ENCODE measurements at regions not wholly inside any gene's neighbourhood (a gene's known extent, or its start where the extent isn't known, plus 50 kb on each side); places are given as distances from the start of the nearest gene placed in this dataset.

- peak; percentile 51 for DNase-seq (ENCODE audit: low read depth)
These were observed 295.8 kb downstream of the NDFIP2 start for GRCh38 chr13:79776531-79777295.

- DNase-seq (ENCODE audit: low read depth), result peak; percentile 81
These were observed 294.9 kb downstream of the NDFIP2 start for GRCh38 chr13:79775830-79776229.

DNA sequence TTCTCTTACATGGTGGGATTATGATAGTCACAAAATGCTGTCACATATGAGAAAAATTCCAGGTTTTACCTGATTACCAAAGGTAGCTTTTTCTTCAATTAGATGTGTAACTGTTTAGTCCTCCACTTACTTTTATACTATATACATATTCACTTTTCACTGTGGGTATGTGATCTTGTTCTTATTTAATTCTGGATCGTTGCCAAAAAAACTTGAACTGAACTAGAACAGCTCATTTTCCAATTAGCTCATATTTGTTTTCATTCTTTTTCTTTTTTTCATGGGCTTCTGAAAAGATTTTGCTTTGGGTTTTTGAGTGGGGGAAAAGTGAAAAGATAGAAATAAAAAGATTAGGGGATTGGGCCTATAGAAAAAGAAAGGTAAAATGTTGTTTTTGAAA, 291.9 kb downstream of the NDFIP2 start:
- no peak for DNase-seq (ENCODE audit: low read depth)

GRCh38 chr13:79771493-79771892, 290.5 kb downstream of the NDFIP2 start:
- DNase-seq (ENCODE audit: low read depth), result no peak

DNA sequence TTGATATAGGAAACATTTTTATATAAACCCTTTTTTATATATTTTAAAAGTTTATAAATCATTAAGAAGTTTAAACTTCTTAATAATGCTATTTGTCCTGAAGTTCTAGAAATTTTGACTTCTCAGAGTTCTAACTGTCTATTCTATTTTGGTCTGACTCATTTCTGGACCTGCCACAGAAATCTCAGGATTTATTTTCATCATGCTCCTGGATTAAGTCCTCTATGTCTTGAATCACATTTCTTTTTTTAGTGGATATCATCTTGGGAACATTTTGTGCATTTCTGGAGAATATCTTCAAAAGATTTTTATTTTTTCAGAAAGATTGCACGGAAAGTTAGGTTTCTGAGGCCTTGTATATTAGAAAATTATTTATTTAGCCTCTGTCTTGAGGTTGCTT, 289.1 kb downstream of the NDFIP2 start:
- no peak for DNase-seq (ENCODE audit: low read depth)

GRCh38 chr13:79767126-79767525, 286.2 kb downstream of the NDFIP2 start:
- no peak for DNase-seq (ENCODE audit: low read depth)

DNA sequence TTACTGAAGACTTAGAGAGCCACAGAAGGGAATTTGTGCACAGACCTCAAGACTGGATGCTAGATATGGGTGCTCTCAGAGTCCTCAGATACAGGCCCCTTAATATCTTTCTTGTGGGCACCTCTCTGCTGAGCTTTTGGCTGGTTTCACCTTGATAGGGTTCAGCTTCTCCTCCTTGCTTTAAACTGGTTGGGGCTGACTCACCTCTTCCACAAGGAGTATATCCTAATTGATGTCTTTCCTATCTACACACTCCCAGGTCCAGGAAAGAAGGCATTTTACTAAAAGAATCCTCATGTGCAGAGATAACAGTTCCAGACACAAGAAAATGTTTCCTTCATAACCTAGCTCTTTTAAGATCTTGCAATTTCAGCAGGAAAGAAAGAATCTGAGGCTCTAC, 284.4 kb downstream of the NDFIP2 start:
- no peak for DNase-seq (ENCODE audit: low read depth)

DNA sequence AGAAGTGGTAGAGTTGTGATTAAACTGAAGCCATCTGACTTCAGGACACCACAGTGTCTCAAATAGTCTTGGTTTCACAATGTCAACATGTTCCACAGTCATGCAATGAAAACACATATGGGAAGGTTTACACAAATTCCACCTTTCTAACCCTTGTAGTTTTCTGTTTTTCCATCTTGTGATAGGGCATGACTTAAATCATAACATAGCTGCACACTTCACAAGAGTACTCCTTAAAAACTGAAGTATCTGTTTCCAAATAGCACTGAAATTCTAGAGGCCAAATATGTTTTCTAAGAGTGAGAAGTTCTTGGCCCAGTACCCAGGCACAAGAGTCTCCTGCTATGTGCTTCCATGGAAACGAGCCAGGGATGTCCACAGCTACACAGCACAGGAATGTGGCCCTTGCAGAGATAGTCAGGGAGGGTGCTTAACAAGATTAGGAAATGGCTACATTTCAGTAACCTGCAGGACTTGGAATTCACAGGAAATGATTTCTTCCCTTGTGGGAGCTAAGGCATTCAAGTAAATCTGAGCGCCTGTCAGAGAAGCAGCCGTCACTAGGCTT, 269.1 kb downstream of the NDFIP2 start:
- DNase-seq (ENCODE audit: low read depth), result peak; percentile 68

DNA sequence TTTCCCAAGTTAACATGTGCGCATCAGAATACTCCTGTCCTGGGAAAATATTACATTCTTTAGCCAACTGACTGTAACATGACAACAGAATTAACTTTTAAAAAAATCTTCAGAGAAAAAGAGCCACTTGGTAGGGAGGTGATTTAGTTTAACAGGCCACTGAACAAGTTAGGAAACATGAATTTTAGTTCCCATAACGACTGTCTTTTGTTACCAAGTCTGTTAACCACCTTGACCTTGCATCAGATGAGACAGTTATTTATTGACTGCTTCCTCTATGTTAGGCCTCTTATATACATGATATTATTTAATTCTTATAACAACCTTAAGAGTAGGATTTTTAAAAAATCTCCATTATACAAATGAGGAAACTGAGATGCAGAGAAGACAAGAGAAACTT, 268.6 kb downstream of the NDFIP2 start:
- no peak for DNase-seq (ENCODE audit: low read depth)

DNA sequence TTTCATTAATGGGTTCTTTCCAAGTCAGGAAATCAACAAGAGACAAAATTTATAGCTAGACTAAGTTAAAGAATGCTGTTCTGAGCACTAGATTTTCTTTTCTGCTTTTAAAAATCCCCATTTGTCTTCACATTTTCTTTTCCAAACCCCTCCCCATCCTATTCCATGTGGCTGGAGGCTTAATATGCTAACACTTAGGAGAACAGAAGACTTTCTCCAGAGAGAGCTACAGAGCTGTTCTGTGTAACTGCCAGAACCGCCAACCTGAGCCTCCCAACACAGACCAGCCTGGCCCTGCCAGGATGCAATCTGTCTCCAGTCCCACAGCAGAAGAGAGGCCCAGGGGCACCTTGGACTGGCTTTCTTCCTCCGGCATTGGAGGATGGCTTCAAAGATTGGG, 264.1 kb downstream of the NDFIP2 start:
- no peak for DNase-seq (ENCODE audit: low read depth)

- no peak for DNase-seq (ENCODE audit: low read depth)
These were observed 262.0 kb downstream of the NDFIP2 start for GRCh38 chr13:79742923-79743322.

DNA sequence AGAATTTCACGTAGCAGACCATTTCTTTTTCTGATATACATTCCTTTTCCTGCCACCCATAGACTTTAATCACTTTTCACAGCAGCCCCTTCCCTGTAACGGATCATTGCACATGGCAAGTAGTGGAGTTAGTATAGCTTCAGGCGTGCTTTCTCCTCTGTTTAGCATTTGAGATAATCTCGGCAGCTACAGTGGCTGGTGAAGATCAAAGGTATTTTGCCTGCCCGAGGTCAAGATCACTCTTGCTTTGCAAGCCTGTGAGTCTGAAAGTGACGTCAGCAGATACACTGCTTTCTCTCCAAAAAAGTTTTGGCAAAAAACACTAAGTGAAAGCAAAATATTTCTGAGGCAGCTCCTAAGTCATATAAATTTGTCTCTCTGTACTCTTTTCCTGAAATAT, 260.0 kb downstream of the NDFIP2 start:
- DNase-seq (ENCODE audit: low read depth), result peak; percentile 10

- DNase-seq (ENCODE audit: low read depth), result no peak
These were observed 255.4 kb downstream of the NDFIP2 start for GRCh38 chr13:79736356-79736755.

GRCh38 chr13:79735228-79735627, 254.3 kb downstream of the NDFIP2 start:
- no peak for DNase-seq (ENCODE audit: low read depth)

DNA sequence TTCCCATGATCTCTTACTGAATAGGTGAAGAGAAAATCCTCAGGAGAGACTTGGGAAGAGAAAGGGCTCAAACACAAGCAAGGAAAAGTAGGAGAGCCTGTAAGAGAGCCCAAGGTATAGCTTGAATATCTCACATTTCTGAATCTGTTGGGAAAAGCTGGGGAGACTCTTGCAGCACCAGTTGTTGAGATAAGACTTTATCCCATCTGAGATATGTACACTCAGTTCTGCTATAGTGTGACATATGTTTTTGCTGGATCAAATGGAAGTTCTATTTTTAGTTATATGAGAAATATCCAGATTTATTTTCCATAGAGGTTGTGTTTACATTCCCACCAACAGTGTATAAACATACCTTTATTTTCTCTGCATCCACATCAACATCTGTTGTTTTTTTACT, 246.1 kb downstream of the NDFIP2 start:
- no peak for DNase-seq (ENCODE audit: low read depth)

DNA sequence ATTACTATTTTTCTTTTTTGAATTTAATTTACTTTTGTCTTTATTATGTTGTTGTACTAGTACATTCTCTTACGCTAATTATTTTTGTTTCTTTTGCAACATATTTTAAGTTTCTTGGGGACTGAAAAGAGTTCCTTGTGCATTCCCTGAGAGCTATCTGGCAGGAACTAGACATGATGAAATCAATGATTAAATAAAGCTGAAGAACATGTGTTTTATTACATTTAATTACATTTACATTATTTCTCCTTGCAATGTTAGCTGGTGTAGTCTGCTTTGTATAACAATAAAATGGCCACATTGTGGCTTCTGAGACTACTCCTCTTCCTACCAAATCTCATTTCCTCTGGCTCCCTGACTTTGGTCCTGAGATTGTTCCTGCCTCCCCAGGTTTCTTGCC, 244.9 kb downstream of the NDFIP2 start:
- DNase-seq (ENCODE audit: low read depth), result no peak

DNA sequence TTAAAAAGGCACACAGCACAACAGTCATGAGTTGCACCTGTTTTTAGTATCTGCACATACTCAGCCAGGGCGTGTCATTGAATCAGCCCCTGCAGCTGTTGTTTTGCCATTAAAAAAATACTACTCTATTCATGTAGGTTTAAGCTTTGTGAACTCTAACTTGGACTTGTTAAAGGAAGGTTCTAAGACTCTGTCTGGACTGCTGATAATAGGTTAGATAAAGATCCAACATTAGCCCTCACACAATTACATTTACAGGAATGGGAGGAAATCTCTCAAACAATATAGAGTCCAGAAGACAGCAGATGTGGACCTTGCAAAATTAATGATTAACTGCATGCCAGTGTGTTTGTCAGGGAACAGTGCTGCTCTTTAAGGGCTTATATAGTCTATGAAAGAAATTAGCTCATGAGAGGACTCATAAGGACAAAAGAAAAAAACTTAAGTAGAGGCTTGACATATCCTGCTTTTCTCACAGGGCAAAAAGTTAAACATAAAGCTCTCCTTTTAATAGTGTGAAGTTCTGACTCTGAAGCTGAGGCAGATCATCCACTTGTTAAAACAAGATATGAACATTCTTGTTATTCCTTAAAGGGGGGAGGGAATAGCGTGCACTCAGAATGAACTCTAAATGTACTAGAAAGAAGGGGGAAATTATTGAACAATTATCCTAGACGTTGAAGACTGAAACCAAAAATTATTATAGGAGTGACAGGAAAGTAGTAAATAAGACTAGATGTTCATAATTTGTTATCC, 243.6 kb downstream of the NDFIP2 start:
- no peak for DNase-seq (ENCODE audit: low read depth)

DNA sequence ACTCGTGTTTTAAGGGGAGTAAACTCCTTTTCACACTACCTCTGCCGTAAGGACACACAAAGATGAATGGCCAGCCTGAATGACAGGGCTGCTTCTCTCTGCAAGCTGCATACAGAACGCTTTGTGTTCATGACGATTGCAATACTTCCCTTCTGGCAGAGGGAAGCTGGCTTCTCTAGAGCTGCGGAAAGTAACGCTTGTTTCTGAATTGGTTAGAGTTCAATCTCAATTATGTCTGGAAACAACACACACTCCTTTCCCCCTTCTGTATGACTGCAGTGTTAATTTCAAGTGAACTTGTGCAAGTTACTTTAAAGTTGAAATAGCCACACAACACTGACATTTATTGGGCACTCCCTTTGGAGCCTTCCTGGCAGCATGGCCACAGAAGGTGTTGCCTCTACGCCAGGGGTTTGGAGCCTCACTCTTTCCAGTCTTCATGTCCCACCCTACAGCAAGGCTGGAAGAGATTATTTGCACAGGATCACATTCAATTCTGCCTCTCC, 242.6 kb downstream of the NDFIP2 start:
- no peak for DNase-seq (ENCODE audit: low read depth)

GRCh38 chr13:79722885-79723445, 242.0 kb downstream of the NDFIP2 start:
- no peak for DNase-seq (ENCODE audit: low read depth)

- DNase-seq (ENCODE audit: low read depth), result no peak
These were observed 235.2 kb downstream of the NDFIP2 start for GRCh38 chr13:79716191-79716590.

DNA sequence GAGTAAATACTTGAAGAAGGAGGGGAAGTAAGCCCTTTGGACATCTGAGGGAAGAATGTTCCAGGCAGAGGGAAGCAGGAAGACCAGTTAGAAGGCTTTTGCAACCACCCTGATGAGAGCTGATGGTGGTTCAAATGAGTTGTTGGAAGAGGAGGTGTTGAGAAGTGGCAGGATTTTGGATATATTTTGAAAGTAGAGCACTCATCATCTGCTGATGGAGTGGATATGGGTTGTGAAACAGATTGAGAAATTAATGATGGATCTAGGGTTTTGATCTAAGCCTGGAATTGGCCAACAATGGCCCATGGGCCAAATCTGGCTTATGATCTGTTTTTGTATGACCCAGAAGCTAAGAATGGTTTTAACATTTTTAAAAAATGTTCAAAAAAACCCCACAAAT, 230.7 kb downstream of the NDFIP2 start:
- no peak for DNase-seq (ENCODE audit: low read depth)

DNA sequence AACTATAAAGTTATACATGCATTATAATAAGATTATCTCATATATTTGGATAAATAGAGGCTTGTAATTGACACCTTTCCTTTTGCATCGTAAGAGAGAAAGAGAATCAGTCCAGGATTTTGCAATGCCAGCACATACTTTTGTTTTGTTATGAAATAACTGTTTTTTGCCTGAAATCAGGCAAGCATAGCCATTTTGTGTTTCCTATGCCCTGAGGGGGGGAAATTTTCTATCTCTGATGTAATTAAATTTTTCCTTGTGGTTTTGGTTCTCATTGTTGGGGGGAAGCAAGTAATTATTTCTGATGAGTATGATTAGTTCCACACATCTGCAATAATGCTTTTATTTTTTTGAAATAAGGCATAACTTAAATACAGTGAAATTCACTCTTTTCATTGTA, 229.4 kb downstream of the NDFIP2 start:
- DNase-seq (ENCODE audit: low read depth), result peak; percentile 75

DNA sequence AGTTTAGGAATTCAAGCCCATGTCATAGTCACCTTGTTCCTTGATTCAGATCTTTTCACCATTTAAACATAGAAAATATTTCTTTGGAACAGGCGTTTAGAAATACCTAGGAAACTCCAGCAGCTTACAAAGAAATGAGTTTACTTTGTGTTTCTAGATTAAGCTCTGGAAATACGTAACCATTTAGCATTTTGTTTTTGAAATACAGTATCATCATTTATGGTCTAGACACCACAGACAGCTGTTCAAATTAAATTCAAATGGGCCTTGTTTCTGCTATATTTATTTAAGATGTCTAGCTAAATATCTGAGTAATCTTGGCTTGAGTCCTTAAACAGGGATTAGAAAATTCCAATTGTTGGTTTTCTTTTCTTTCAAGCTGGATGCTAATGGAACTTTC, 228.5 kb downstream of the NDFIP2 start:
- no peak for DNase-seq (ENCODE audit: low read depth)

Data from ELR (cell line).